Peyer's patch (tissue), 4 donors: ENCODE measurements at regions not wholly inside any gene's neighbourhood (a gene's known extent, or its start where the extent isn't known, plus 50 kb on each side); places are given as distances from the start of the nearest gene placed in this dataset.

Experiments
- DNase-seq, 3 donors: peaks; one replicate each; pipeline ENCODE4 v3.0.0-alpha.2; 2017 to 2019
- H3K27ac ChIP-seq, 4 donors: fragments of 200-600 bp; sonication (generic); one replicate each; pipeline ENCODE4 v1.5.1; 2016 to 2019
- H3K27me3 ChIP-seq, 2 donors: fragments of 200-600 bp; sonication (generic); one replicate each; pipeline ENCODE4 v1.5.1; 2019
- H3K36me3 ChIP-seq, 3 donors: fragments of 200-600 bp; sonication (generic); one replicate each; pipeline ENCODE4 v1.5.1; 2016 to 2019
- H3K4me1 ChIP-seq, 4 donors: fragments of 200-600 bp; sonication (generic); one replicate each; pipeline ENCODE4 v1.5.1; 2016 to 2019
- H3K4me3 ChIP-seq, 4 donors: fragments of 200-600 bp; sonication (generic); 1 replicate in 3 of 4; 2 replicates in 1 of 4; pipeline ENCODE4 v1.5.1; 2016 to 2019; ENCODE audit warnings: mild to moderate bottlenecking in 1 of 4
- H3K9me3 ChIP-seq, 4 donors: fragments of 200-600 bp; sonication (generic); one replicate each; pipeline ENCODE4 v1.5.1; 2016 to 2019; ENCODE audit warnings: mild to moderate bottlenecking in 1 of 4
- CTCF ChIP-seq, 6 experiments: fragments of 450-650 bp in 4 of 6; fragments of 200-600 bp in 2 of 6; sonication (generic) in 1 of 6; IDR thresholded peaks; one replicate each; pipeline ENCODE4 v1.5.1; 2017 to 2019; ENCODE audit warnings: antibody characterized with exemption in 6 of 6, mild to moderate bottlenecking in 3 of 6, moderate library complexity in 1 of 6
- POLR2A ChIP-seq, 2 donors: fragments of 450-650 bp; IDR thresholded peaks; one replicate each; pipeline ENCODE4 v1.5.1; 2017; ENCODE audit warnings: antibody characterized with exemption in 2 of 2, mild to moderate bottlenecking in 2 of 2, moderate library complexity in 2 of 2

- TF ChIP-seq CTCF (IDR thresholded peaks at IDR 0.05) = no peak
- no peak for TF ChIP-seq POLR2A (IDR thresholded peaks at IDR 0.05)
- Histone ChIP-seq H3K27me3 (no peaks in the 10 kb centered on the region), H3K36me3 (no peaks in the 10 kb centered on the region), H3K9me3 (no peaks in the 10 kb centered on the region), H3K4me1 (peaks cover 0 to 9% (median 0%) of the 10 kb centered on the region in 4 donors), H3K27ac (no peak overlapping the region), H3K4me3 (no peak overlapping the region)
- no peak for DNase-seq
Observed at GRCh38 chr21:38742580-38743260, 63.0 kb upstream of the ETS2 start.

- Histone ChIP-seq H3K36me3 (no peaks in the 10 kb centered on the region), H3K27ac (peak overlapping the region in 1 of 4 donors; percentile 48), H3K27me3 (no peaks in the 10 kb centered on the region), H3K4me1 (peaks cover 0 to 18% (median 0%) of the 10 kb centered on the region in 4 donors), H3K9me3 (no peaks in the 10 kb centered on the region), H3K4me3 (peak overlapping the region in 2 of 4 donors; percentile 8)
- TF ChIP-seq POLR2A (IDR thresholded peaks at IDR 0.05) (peak in 1 of 2 donors; percentile 12), CTCF (IDR thresholded peaks at IDR 0.05) (no peak)
- DNase-seq = peak in 2 of 3 donors; percentile 61 to 62
Observed at GRCh38 chr21:38743772-38744529, 61.8 kb upstream of the ETS2 start.

GRCh38 chr21:38744861-38745260 lies 60.9 kb upstream of the ETS2 start:
- peaks cover 0 to 18% (median 0%) of the 10 kb centered on the region in 4 donors for H3K4me1 ChIP-seq

GRCh38 chr21:38747810-38748209 lies 57.9 kb upstream of the ETS2 start:
- Histone ChIP-seq H3K9me3 (no peaks in the 10 kb centered on the region), H3K4me3 (no peak overlapping the region), H3K27ac (peak overlapping the region in 3 of 4 donors; percentile 28 to 80 (median 52)), H3K27me3 (no peaks in the 10 kb centered on the region), H3K36me3 (no peaks in the 10 kb centered on the region), H3K4me1 (peaks cover 0 to 14% (median 0%) of the 10 kb centered on the region in 4 donors)
- no peak for TF ChIP-seq POLR2A (IDR thresholded peaks at IDR 0.05)
- TF ChIP-seq CTCF (IDR thresholded peaks at IDR 0.05) = no peak
- no peak for DNase-seq

More at GRCh38 chr21:38744861-38745260, 60.9 kb upstream of the ETS2 start:
- Histone ChIP-seq H3K9me3 (no peaks in the 10 kb centered on the region), H3K27ac (no peak overlapping the region), H3K27me3 (no peaks in the 10 kb centered on the region), H3K36me3 (no peaks in the 10 kb centered on the region), H3K4me3 (no peak overlapping the region)
- DNase-seq = no peak
- TF ChIP-seq POLR2A (IDR thresholded peaks at IDR 0.05) (no peak), CTCF (IDR thresholded peaks at IDR 0.05) (no peak)

- Histone ChIP-seq H3K4me1 (peaks cover 0 to 16% (median 0%) of the 10 kb centered on the region in 4 donors), H3K27ac (peak overlapping the region in 1 of 4 donors; percentile 33), H3K4me3 (no peak overlapping the region), H3K36me3 (no peaks in the 10 kb centered on the region), H3K27me3 (no peaks in the 10 kb centered on the region), H3K9me3 (no peaks in the 10 kb centered on the region)
- TF ChIP-seq POLR2A (IDR thresholded peaks at IDR 0.05) (no peak), CTCF (IDR thresholded peaks at IDR 0.05) (no peak)
- no peak for DNase-seq
Observed at GRCh38 chr21:38751379-38752050, 54.2 kb upstream of the ETS2 start.
